ENCODE measurements at regions not wholly inside any gene's neighbourhood (a gene's known extent, or its start where the extent isn't known, plus 50 kb on each side); places are given as distances from the start of the nearest gene placed in this dataset.

DNA sequence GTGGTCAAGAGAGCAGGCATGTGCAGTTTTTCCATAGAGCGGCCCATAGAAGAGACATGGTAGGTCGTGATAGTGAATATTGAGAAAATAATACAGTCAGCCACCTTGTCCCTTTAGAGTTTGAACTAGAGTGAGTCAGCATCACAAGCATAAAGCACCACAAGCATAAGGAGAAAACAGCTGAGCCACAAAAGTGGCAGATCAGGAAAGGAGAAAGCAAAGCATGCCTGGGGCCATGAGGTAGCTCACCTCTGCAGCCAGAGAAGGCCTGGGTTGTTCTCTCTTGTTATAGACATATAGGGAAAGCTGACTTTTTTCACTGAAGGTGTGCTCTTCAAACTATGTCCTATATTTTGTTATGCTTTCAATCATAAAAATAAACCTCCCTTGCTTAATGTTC is 879.0 kb downstream of the DSC3 start:
- 88 to 92% methylated on average over 2 of the region's 2 CpGs for WGBS, 2 donors
- no peaks in the 10 kb centered on the region for H3K9me3 ChIP-seq (ENCODE audit: control insufficient read depth in 4 of 4, insufficient read depth in 3 of 4, low read length in 3 of 4)
- ATAC-seq (ENCODE audit: insufficient read depth, low FRiP score), result no peak
- no peak overlapping the region for H3K4me3 ChIP-seq
- no peaks in the 10 kb centered on the region for H3K36me3 ChIP-seq (ENCODE audit: control insufficient read depth in 4 of 4, insufficient read depth in 4 of 4, low read length in 4 of 4)
- no peak overlapping the region for H3K27ac ChIP-seq (ENCODE audit: low read depth in 1 of 2, low read length in 1 of 2)
- no peaks in the 10 kb centered on the region for H3K4me1 ChIP-seq (ENCODE audit: control insufficient read depth in 5 of 5, insufficient read depth in 5 of 5, low read length in 5 of 5)
- TF ChIP-seq CTCF (IDR thresholded peaks at IDR 0.05; ENCODE audit: control extremely low read depth, extremely low read depth), result no peak
- H3K27me3 ChIP-seq (ENCODE audit: control insufficient read depth in 3 of 3, insufficient read depth in 3 of 3, low read length in 2 of 3), result no peaks in the 10 kb centered on the region
- no peak overlapping the region for H3K9ac ChIP-seq (ENCODE audit: insufficient read depth in 1 of 2, low read length in 2 of 2)
- DNase-seq, result no peak

- Histone ChIP-seq H3K27ac (ENCODE audit: low read depth in 1 of 2, low read length in 1 of 2) (no peak overlapping the region), H3K27me3 (ENCODE audit: control insufficient read depth in 3 of 3, insufficient read depth in 3 of 3, low read length in 2 of 3) (no peaks in the 10 kb centered on the region), H3K9me3 (ENCODE audit: control insufficient read depth in 4 of 4, insufficient read depth in 3 of 4, low read length in 3 of 4) (no peaks in the 10 kb centered on the region), H3K4me1 (ENCODE audit: control insufficient read depth in 5 of 5, insufficient read depth in 5 of 5, low read length in 5 of 5) (no peaks in the 10 kb centered on the region), H3K36me3 (ENCODE audit: control insufficient read depth in 4 of 4, insufficient read depth in 4 of 4, low read length in 4 of 4) (no peaks in the 10 kb centered on the region), H3K4me3 (no peak overlapping the region), H3K9ac (ENCODE audit: insufficient read depth in 1 of 2, low read length in 2 of 2) (no peak overlapping the region)
- DNase-seq (no peak), ATAC-seq (ENCODE audit: insufficient read depth, low FRiP score) (no peak)
- TF ChIP-seq CTCF (IDR thresholded peaks at IDR 0.05; ENCODE audit: control extremely low read depth, extremely low read depth), result no peak
These were observed 882.4 kb downstream of the DSC3 start for GRCh38 chr18:30160124-30160523.

DNA sequence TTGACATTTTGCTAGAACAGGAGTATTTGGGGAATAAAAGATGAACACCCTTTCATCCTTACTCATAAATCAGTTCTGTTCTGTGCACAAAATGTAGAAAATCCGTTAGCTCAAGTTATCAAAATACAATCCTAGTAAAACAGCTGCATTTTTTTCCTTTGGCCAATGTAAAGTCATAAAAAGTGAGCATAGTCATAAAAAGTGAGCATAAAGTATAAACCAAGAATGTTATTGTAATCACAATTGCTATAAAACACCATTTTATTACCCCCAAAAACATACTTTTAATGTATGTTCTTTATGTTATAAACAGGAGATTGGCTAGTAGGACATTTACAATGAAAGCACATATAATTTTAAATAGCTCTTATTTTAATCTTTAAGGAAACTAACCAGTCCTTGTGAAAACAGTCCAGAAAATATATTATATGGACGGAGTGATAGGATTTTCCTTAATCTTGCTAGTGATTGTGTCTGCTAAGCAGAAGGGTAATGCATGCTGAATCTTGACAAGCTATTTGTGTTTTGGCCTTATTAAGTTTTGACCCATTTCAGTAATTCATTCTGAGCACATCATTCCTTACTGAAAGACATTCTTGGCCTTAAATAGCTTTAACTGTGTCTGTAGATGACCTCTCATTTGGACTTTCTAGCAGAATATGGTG is 891.8 kb downstream of the DSC3 start:
- Histone ChIP-seq H3K9ac (ENCODE audit: insufficient read depth in 1 of 2, low read length in 2 of 2) (no peak overlapping the region), H3K4me1 (ENCODE audit: control insufficient read depth in 5 of 5, insufficient read depth in 5 of 5, low read length in 5 of 5) (no peaks in the 10 kb centered on the region), H3K36me3 (ENCODE audit: control insufficient read depth in 4 of 4, insufficient read depth in 4 of 4, low read length in 4 of 4) (no peaks in the 10 kb centered on the region), H3K27ac (ENCODE audit: low read depth in 1 of 2, low read length in 1 of 2) (no peak overlapping the region), H3K9me3 (ENCODE audit: control insufficient read depth in 4 of 4, insufficient read depth in 3 of 4, low read length in 3 of 4) (no peaks in the 10 kb centered on the region), H3K4me3 (no peak overlapping the region), H3K27me3 (ENCODE audit: control insufficient read depth in 3 of 3, insufficient read depth in 3 of 3, low read length in 2 of 3) (no peaks in the 10 kb centered on the region)
- DNase-seq (no peak), ATAC-seq (ENCODE audit: insufficient read depth, low FRiP score) (no peak)
- TF ChIP-seq CTCF (IDR thresholded peaks at IDR 0.05; ENCODE audit: control extremely low read depth, extremely low read depth), result no peak
- WGBS, 2 donors, result 70 to 71% methylated on average over 2 of the region's 2 CpGs

GRCh38 chr18:30149585-30149984 is 893.0 kb downstream of the DSC3 start:
- no peak for TF ChIP-seq CTCF (IDR thresholded peaks at IDR 0.05; ENCODE audit: control extremely low read depth, extremely low read depth)
- Histone ChIP-seq H3K4me1 (ENCODE audit: control insufficient read depth in 5 of 5, insufficient read depth in 5 of 5, low read length in 5 of 5) (no peaks in the 10 kb centered on the region), H3K27me3 (ENCODE audit: control insufficient read depth in 3 of 3, insufficient read depth in 3 of 3, low read length in 2 of 3) (no peaks in the 10 kb centered on the region), H3K9ac (ENCODE audit: insufficient read depth in 1 of 2, low read length in 2 of 2) (no peak overlapping the region), H3K36me3 (ENCODE audit: control insufficient read depth in 4 of 4, insufficient read depth in 4 of 4, low read length in 4 of 4) (no peaks in the 10 kb centered on the region), H3K9me3 (ENCODE audit: control insufficient read depth in 4 of 4, insufficient read depth in 3 of 4, low read length in 3 of 4) (no peaks in the 10 kb centered on the region), H3K4me3 (no peak overlapping the region), H3K27ac (ENCODE audit: low read depth in 1 of 2, low read length in 1 of 2) (no peak overlapping the region)
- no peak for ATAC-seq (ENCODE audit: insufficient read depth, low FRiP score)
- no peak for DNase-seq

Measured in lung (tissue), 11 donors.